ENCODE measurements at regions not wholly inside any gene's neighbourhood (a gene's known extent, or its start where the extent isn't known, plus 50 kb on each side); places are given as distances from the start of the nearest gene placed in this dataset.

DNA sequence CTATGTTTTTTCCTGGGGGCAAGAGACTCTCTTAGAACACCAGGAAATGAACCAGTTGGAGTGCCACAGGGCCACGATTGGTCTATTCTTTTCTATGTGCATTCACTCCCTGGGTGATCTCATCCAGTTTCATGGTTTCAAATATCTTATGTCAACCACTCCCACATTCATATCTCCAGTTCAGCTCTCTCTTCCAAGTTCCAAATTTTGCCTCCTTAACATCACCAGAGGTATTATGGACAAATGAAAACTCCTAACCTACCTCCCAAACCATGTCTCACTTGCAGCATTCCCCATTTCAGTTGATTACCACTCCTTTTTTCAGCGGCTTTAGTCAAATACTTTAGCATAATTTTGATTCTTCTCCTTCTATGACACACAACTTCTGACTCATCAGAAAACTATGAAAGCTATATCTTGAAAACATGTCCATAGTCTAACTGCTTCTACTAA is 203.1 kb upstream of the SEMA6D start:
- TF ChIP-seq, protein P1, sequence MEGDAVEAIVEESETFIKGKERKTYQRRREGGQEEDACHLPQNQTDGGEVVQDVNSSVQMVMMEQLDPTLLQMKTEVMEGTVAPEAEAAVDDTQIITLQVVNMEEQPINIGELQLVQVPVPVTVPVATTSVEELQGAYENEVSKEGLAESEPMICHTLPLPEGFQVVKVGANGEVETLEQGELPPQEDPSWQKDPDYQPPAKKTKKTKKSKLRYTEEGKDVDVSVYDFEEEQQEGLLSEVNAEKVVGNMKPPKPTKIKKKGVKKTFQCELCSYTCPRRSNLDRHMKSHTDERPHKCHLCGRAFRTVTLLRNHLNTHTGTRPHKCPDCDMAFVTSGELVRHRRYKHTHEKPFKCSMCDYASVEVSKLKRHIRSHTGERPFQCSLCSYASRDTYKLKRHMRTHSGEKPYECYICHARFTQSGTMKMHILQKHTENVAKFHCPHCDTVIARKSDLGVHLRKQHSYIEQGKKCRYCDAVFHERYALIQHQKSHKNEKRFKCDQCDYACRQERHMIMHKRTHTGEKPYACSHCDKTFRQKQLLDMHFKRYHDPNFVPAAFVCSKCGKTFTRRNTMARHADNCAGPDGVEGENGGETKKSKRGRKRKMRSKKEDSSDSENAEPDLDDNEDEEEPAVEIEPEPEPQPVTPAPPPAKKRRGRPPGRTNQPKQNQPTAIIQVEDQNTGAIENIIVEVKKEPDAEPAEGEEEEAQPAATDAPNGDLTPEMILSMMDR (IDR thresholded peaks at IDR 0.05), result no peak
- TF ChIP-seq FOXJ3 (CRISPR knock-in tag; IDR thresholded peaks at IDR 0.05; ENCODE audit: borderline replicate concordance), result no peak
- TF ChIP-seq NR3C1 (CRISPR knock-in tag; conservative IDR thresholded peaks at IDR 0.05; ENCODE audit: low read depth), result no peak
- TF ChIP-seq STAT6 (CRISPR knock-in tag; conservative IDR thresholded peaks at IDR 0.05; ENCODE audit: low read depth), result no peak
- TF ChIP-seq CREM (CRISPR knock-in tag; IDR thresholded peaks at IDR 0.05), result no peak
- TF ChIP-seq USF1 (CRISPR knock-in tag; IDR thresholded peaks at IDR 0.05), result no peak
- no peak for TF ChIP-seq NR2C2 (CRISPR knock-in tag; IDR thresholded peaks at IDR 0.05)
- no peak for TF ChIP-seq CREB1 (CRISPR knock-in tag; IDR thresholded peaks at IDR 0.05)
- TF ChIP-seq KAT7 (CRISPR knock-in tag; IDR thresholded peaks at IDR 0.05; ENCODE audit: borderline replicate concordance), result no peak
- TF ChIP-seq ZNF219 (CRISPR knock-in tag; IDR thresholded peaks at IDR 0.05; ENCODE audit: borderline replicate concordance), result no peak
- TF ChIP-seq ZNF416 (CRISPR knock-in tag; IDR thresholded peaks at IDR 0.05), result no peak
- TF ChIP-seq JUN (CRISPR knock-in tag; IDR thresholded peaks at IDR 0.05), result no peak
- no peak for TF ChIP-seq NR1H2 (CRISPR knock-in tag; IDR thresholded peaks at IDR 0.05)

All from WTC11 (cell line).